Inferior parietal cortex (tissue), 1 donor: ENCODE measurements at regions not wholly inside any gene's neighbourhood (a gene's known extent, or its start where the extent isn't known, plus 50 kb on each side); places are given as distances from the start of the nearest gene placed in this dataset.

Source experiments
- DNase-seq: peaks from one replicate; pipeline ENCODE4 v3.0.0-alpha.2; 2016; ENCODE audit errors: extremely low spot score

DNA sequence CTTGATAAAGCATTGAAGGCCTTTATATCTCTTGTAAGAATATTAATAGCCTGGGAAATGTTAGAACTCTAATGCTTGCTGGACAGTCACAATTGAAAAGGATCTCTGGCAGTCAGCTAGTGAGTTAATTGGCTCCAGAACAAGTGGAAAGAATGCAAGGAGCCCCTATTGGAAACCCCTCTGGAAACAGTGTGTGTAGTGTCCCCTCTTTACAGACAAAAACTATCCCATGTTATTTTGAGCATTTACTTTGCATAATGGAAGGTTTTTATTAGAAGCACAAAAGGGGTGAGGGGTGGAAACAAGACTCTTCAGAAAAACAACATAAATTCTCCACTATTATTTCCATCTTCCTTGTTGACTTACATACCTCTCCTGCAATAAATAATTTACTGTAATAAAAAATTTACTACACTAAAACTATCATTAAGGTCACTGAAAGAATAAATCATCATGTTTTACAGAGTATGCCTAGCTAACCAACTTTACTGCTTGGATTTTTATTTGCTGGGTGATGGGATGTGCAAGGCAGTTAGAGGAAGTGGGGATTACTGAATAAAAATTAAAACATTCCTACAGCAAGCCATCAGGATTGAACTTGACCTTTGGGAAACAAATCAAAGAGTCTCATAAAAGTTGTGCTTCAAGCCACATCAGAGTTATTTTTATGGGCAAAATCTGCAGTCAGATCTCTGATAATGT is 610.4 kb downstream of the TBC1D4 start:
- no peak for DNase-seq

DNA sequence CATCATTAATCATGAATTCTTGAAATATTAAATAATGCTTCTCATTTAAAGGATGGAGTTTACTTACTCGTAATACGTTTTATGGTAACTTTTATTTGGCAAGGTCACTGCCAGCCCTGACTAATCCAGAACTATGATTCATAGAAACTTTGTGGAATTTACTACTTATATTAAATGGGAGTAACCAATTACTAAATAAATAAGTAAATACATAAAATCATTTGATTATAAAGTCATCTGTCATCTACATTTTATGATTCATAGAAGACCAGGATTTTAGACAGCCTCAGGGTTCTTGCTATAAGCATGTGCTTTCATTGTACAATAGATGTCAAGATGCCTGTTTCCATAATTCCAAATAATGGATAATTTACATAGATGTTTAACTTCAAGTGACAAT is 611.1 kb downstream of the TBC1D4 start:
- no peak for DNase-seq

DNA sequence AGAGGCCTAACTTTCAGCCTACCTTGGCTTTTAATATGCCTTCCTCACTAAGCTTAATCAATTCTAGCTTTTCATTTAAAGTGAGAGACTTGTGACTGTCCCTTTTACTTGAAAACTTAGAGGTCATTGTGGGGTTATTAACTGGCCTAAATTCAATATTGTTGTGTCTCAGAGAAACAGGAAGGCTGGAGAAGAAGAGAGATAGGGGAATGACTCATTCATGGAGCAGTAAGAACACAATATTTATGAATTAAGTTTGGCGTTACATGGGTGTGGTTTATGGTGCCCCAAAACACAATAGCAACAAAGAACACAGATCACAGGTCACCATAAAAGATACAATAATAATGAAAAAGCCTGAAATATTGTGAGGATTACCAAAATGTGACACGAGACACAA is 612.1 kb downstream of the TBC1D4 start:
- DNase-seq = no peak

- DNase-seq = no peak
These were observed 613.9 kb downstream of the TBC1D4 start for GRCh38 chr13:74868049-74868448.

DNA sequence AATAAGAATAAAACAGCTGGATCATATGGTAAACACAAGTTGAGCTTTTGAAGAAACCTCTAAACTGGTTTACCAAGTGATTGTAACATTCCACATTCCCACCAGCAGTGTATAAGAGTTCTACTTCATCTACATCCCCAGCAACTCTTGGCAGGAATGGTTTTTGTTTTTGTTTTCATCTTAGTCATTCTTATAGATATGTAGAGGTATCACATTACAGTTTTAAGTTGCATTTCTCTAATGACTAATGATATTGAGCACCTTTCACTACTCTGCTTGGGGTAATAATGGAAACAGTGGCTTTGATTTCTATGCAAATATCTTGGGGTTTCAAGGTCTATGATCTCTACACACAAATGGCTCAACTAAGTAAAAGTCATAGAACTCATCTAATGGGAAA is 614.5 kb downstream of the TBC1D4 start:
- no peak for DNase-seq

DNA sequence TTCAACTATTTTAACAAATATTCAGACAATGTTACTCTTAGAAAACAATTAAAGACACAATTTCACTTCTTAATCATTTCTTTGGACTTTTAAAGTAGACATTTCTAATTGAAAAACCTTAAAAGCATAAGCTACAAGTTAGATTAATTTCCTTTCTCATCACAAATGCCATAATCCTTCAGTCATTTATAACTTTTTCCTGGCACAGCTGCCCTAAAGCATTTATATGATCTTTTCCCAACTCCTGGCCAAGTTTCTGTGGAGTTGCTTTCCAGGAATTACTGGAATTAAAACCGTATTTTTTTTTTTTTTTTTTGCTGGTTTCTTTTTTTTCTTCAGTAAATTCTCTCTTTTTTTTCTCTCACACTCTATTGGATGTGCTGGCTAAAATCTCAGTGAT is 615.9 kb downstream of the TBC1D4 start:
- no peak for DNase-seq

- no peak for DNase-seq
These were observed 616.3 kb downstream of the TBC1D4 start for GRCh38 chr13:74865656-74866055.

DNA sequence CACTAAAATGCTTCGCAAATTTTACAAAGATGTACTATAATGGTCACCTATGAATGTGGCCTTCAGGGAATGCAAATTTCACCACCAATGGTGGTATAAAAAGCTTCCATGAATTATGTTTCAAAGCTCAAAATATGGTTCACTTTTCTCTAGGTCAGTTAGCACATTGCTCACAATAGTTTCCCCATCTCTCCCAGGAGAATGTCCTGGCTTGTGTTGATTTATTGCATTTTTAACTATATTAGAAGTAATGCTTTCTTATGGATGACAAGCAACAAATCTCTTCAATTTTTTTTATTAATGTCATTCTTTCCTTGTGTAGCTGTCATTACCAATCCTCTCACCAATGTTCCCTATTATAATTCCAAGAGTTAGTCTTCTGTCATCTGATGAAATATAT is 621.2 kb downstream of the TBC1D4 start:
- no peak for DNase-seq

DNA sequence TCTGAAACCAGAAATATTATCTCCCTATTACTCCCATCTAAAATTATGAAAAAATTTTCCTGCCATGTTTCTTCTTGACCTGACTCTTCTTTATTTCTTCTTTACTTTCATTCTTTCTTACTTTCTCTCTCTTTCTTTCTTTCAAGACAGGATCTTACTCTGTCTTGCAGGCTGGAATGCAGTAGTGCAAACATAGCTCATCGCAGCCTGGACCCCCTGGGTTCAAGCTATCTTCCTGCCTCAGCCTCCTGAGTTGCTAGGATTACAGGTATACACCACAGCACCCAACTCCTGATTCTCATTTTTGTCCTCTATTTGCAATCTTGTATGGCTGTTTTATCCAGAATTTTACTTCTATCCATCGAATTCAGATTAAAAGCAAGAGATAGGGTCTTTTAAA is 631.1 kb downstream of the TBC1D4 start:
- no peak for DNase-seq

DNA sequence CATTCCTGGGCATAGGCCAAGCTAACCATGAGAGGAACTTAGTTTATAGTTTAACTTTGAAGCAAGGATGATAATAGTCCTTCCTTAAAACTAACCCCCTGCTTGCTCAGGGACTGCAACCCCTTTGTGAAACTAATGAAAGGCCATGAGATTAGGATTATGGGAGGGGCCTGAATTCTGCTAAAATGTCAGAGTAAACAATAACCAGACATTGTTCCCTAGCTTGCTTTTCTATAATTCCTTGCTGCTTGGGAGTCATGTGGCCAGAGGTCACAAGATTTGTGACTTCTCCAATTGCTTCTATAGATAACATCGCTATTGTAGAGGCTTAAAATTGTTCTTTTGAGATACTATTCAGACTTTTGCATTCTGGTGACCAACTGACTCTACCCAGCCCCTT is 634.0 kb downstream of the TBC1D4 start:
- no peak for DNase-seq

DNA sequence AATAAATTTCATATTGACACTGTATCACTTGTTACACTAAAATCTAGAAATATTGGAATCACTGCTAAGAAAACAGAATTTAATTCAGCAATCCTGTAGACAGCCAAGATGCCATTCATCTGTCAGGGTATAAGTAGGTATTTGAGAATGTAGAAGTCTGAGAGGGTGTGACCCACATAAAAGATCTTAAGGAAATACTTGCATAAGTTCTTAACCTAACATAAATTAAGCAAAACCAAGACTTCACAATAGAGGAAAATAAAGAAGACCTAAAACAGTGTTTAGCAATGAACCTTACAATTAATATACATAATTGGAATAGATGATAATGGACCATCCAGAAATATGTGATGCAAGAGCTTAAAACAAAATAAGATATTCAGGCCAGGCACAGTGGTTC is 636.2 kb downstream of the TBC1D4 start:
- DNase-seq = no peak

DNA sequence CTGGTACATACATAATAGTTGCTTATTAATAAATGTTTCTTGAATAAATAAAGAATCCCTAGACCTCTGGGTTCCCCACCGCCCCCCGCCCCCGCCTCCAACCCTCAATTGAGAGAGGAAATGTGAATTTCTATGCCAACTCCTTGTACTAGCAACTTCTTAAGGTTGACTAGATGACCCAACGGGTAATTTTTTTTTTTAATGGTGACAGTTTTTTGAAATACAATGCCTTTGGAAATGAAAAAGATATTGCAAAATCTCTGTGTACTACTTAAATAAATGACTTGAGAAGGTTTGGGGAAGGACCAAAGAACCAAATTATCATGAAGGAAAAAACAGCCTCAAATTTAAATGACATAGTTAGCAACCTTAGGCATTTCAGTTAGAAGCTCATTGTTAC is 640.3 kb downstream of the TBC1D4 start:
- DNase-seq = no peak

- no peak for DNase-seq
These were observed 640.8 kb downstream of the TBC1D4 start for GRCh38 chr13:74841123-74841522.

DNA sequence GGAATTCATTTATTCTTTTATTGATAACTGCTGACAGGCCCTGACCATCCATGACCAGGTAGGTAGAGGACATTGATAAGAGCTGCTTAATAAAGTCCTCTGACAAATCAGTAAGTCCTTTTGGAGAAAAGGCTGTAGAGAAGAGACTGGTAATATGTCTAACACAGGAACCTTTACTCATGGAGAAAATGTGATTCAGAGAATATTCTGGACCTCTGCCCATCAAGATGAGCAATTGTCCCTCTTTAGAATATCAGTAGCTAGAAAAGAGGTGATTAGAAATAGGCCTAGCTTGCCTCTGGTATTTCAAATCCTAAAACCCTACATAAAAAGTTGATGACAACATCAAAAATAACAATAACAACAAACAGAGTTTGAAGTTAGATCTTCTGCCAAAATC is 642.3 kb downstream of the TBC1D4 start:
- no peak for DNase-seq

- DNase-seq = no peak
These were observed 643.9 kb downstream of the TBC1D4 start for GRCh38 chr13:74838096-74838495.

- no peak for DNase-seq
These were observed 645.3 kb downstream of the TBC1D4 start for GRCh38 chr13:74836628-74837027.

- no peak for DNase-seq
These were observed 646.4 kb downstream of the TBC1D4 start for GRCh38 chr13:74835579-74835978.

DNA sequence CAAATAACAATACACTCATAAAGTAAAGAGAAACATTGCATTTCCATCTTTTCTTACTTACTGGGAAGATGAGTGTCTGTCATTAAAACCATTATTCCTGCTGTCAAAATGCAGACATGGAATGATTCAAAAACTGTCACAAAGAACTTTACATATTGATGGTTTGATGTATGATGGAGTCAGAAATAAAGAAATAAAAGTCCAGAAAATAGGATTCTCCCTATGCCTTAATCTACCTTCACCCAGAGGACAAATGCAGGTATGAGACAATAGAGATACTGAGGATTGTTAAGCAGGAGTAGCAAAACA is 656.1 kb downstream of the TBC1D4 start:
- no peak for DNase-seq

DNA sequence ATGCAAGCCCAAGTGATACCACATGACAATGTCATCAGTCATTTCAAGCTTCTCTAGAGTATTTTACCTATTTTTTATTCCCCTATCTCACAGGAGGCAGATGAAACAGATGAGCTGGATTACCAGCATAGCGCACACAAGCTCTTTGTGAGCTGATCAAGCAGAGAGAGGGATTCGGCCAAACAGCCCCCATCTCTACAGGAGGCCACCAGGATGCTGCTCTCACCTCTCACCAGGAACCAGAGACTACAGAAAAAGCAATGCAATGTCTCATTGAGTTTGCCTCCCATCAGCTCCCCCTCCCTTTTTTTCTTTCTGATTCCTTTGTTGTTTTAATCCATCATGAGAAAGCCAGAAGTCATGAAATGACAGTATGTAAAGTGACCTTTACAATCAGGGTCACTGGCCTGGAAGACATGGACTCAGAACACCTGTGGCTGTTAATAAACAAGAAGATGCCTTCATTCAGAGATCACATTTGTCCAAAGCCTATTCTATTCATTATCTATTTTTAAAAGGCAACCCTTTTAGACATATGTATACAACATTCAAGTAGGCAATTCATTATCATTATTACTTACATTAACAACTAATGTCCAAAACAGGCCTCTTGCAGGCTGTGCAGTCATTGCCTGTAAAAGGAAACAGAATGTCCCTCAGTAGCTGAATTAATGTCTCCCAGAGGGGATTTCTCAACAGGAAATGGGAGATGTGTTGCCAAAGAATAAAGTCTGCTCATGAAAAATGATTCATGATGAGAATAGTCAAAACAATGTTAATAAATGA is 656.6 kb downstream of the TBC1D4 start:
- no peak for DNase-seq

GRCh38 chr13:74820809-74821208 is 661.2 kb downstream of the TBC1D4 start:
- DNase-seq = no peak

- no peak for DNase-seq
These were observed 662.4 kb downstream of the TBC1D4 start for GRCh38 chr13:74819549-74819948.

DNA sequence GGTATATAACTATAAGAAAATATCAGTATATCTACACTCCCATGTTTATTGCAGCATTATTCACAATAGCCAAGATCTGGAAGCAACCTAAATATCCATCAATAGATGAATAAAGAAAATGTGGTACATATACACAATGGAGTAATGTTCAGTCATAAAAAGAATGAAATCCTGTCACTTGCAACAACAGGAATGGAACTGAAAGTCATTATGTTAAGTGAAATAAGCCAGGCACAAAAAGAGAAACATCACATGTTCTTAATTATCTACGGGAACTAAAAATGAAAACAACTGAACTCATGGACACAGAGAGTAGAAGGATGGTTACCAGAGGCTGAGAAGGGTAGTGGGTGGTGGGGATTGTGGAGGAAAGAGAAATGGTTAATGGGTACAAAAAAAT is 665.2 kb downstream of the TBC1D4 start:
- no peak for DNase-seq

GRCh38 chr13:74796157-74796556 is 662.0 kb upstream of the KLF12 start:
- no peak for DNase-seq

DNA sequence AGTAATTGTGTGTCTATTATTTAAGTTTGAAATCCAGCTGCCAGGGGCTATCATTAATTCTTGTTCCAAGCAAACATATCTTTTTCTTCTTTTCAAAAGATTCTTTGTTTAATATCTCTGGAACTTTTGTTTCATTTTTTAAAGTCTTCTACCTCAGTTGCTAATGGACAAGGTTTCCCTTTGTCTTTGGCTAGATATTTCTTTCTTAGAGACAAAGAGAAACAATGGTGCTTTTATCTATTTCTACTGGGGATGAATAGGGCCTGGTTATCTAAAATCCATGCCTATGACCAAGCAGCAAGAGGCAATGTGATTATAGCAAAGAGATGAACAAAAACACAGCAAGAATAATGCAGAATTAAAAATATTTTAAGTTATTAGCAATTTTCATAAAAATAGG is 661.3 kb upstream of the KLF12 start:
- DNase-seq = no peak
